ENCODE measurements at regions not wholly inside any gene's neighbourhood (a gene's known extent, or its start where the extent isn't known, plus 50 kb on each side); places are given as distances from the start of the nearest gene placed in this dataset.

- no peaks in the 10 kb centered on the region for H3K4me1 ChIP-seq
- DNase-seq (ENCODE audit: extremely low spot score in 2 of 2) = no peak
- no peaks in the 10 kb centered on the region for H3K36me3 ChIP-seq
- H3K9me3 ChIP-seq = no peaks in the 10 kb centered on the region
- no peaks in the 10 kb centered on the region for H3K27me3 ChIP-seq
- no peak overlapping the region for H3K4me3 ChIP-seq
- no peak overlapping the region for H3K27ac ChIP-seq
- no peak for TF ChIP-seq CTCF (IDR thresholded peaks at IDR 0.05)
- TF ChIP-seq POLR2A (IDR thresholded peaks at IDR 0.05) = no peak
- TF ChIP-seq POLR2AphosphoS5 (IDR thresholded peaks at IDR 0.05; ENCODE audit: insufficient read depth in 1 of 2, low read depth in 1 of 2) = no peak
- intact Hi-C loops (cut with DNase I) = no loop called here
These were observed 529.2 kb downstream of the FAT4 start for GRCh38 chr4:125843947-125844346.

- H3K4me3 ChIP-seq = no peak overlapping the region
- intact Hi-C loops (cut with DNase I) = no loop called here
- no peaks in the 10 kb centered on the region for H3K27me3 ChIP-seq
- DNase-seq (ENCODE audit: extremely low spot score in 2 of 2) = no peak
- TF ChIP-seq POLR2AphosphoS5 (IDR thresholded peaks at IDR 0.05; ENCODE audit: insufficient read depth in 1 of 2, low read depth in 1 of 2) = no peak
- no peak for TF ChIP-seq POLR2A (IDR thresholded peaks at IDR 0.05)
- TF ChIP-seq CTCF (IDR thresholded peaks at IDR 0.05) = no peak
- H3K4me1 ChIP-seq = no peaks in the 10 kb centered on the region
- no peaks in the 10 kb centered on the region for H3K36me3 ChIP-seq
- no peak overlapping the region for H3K27ac ChIP-seq
- H3K9me3 ChIP-seq = no peaks in the 10 kb centered on the region
These were observed 532.8 kb downstream of the FAT4 start for GRCh38 chr4:125847518-125847917.

- no peak for TF ChIP-seq POLR2AphosphoS5 (IDR thresholded peaks at IDR 0.05; ENCODE audit: insufficient read depth in 1 of 2, low read depth in 1 of 2)
- TF ChIP-seq CTCF (IDR thresholded peaks at IDR 0.05) = no peak
- no peak for TF ChIP-seq POLR2A (IDR thresholded peaks at IDR 0.05)
- Histone ChIP-seq H3K27me3 (no peaks in the 10 kb centered on the region), H3K27ac (no peak overlapping the region), H3K4me1 (no peaks in the 10 kb centered on the region), H3K9me3 (no peaks in the 10 kb centered on the region), H3K36me3 (no peaks in the 10 kb centered on the region), H3K4me3 (no peak overlapping the region)
- no peak for DNase-seq (ENCODE audit: extremely low spot score in 2 of 2)
- intact Hi-C loops (cut with DNase I) = no loop called here
These were observed 535.1 kb downstream of the FAT4 start for GRCh38 chr4:125849869-125850268.

GRCh38 chr4:125891597-125892258 is 577.0 kb downstream of the FAT4 start:
- no peak for DNase-seq (ENCODE audit: extremely low spot score in 2 of 2)
- intact Hi-C loops (cut with DNase I) = no loop called here
- H3K4me1 ChIP-seq = no peaks in the 10 kb centered on the region
- no peak overlapping the region for H3K27ac ChIP-seq
- H3K36me3 ChIP-seq = no peaks in the 10 kb centered on the region
- no peaks in the 10 kb centered on the region for H3K9me3 ChIP-seq
- TF ChIP-seq CTCF (IDR thresholded peaks at IDR 0.05) (no peak), POLR2A (IDR thresholded peaks at IDR 0.05) (no peak), POLR2AphosphoS5 (IDR thresholded peaks at IDR 0.05; ENCODE audit: insufficient read depth in 1 of 2, low read depth in 1 of 2) (no peak)
- H3K4me3 ChIP-seq = no peak overlapping the region
- H3K27me3 ChIP-seq = no peaks in the 10 kb centered on the region

- no peak for DNase-seq (ENCODE audit: extremely low spot score in 2 of 2)
- Histone ChIP-seq H3K9me3 (no peaks in the 10 kb centered on the region), H3K36me3 (no peaks in the 10 kb centered on the region), H3K27ac (no peak overlapping the region), H3K27me3 (no peaks in the 10 kb centered on the region), H3K4me1 (no peaks in the 10 kb centered on the region), H3K4me3 (no peak overlapping the region)
- TF ChIP-seq POLR2AphosphoS5 (IDR thresholded peaks at IDR 0.05; ENCODE audit: insufficient read depth in 1 of 2, low read depth in 1 of 2) (no peak), POLR2A (IDR thresholded peaks at IDR 0.05) (no peak), CTCF (IDR thresholded peaks at IDR 0.05) (no peak)
- intact Hi-C loops (cut with DNase I) = no loop called here
These were observed 590.0 kb downstream of the FAT4 start for GRCh38 chr4:125904802-125905201.
